Inferior parietal cortex (tissue), 1 donor: ENCODE measurements at regions not wholly inside any gene's neighbourhood (a gene's known extent, or its start where the extent isn't known, plus 50 kb on each side); places are given as distances from the start of the nearest gene placed in this dataset.
"Not testable (repeated sequence)": the region's sequence is repeated elsewhere in the genome, so short reads cannot be mapped to it uniquely, and the experiment has no call there.

Experiments
- DNase-seq: peaks from one replicate; pipeline ENCODE4 v3.0.0-alpha.2; 2016; ENCODE audit errors: extremely low spot score

- not testable (repeated sequence) for DNase-seq
These were observed 313.9 kb upstream of the NCKAP5 start for GRCh38 chr2:133882159-133882558.

GRCh38 chr2:133884739-133885381, 316.6 kb upstream of the NCKAP5 start:
- no peak for DNase-seq

GRCh38 chr2:133885847-133886246, 317.6 kb upstream of the NCKAP5 start:
- DNase-seq, result no peak

- peak; percentile 88 for DNase-seq
These were observed 318.7 kb upstream of the NCKAP5 start for GRCh38 chr2:133886735-133887675.

GRCh38 chr2:133887676-133888040, 319.4 kb upstream of the NCKAP5 start:
- no peak for DNase-seq

- no peak for DNase-seq
These were observed 319.8 kb upstream of the NCKAP5 start for GRCh38 chr2:133888107-133888506.

- DNase-seq, result no peak
These were observed 320.5 kb upstream of the NCKAP5 start for GRCh38 chr2:133888621-133889219.

GRCh38 chr2:133892352-133892913, 324.2 kb upstream of the NCKAP5 start:
- no peak for DNase-seq

GRCh38 chr2:133894429-133894828, 326.2 kb upstream of the NCKAP5 start:
- DNase-seq, result no peak

GRCh38 chr2:133897838-133898237, 329.6 kb upstream of the NCKAP5 start:
- not testable (repeated sequence) for DNase-seq

GRCh38 chr2:133900909-133901308, 332.6 kb upstream of the NCKAP5 start:
- DNase-seq, result no peak

GRCh38 chr2:133906396-133906795, 338.1 kb upstream of the NCKAP5 start:
- DNase-seq, result no peak

- no peak for DNase-seq
These were observed 338.7 kb upstream of the NCKAP5 start for GRCh38 chr2:133906926-133907325.

GRCh38 chr2:133908171-133908570, 339.9 kb upstream of the NCKAP5 start:
- no peak for DNase-seq

- DNase-seq, result no peak
These were observed 335.7 kb upstream of the MGAT5 start for GRCh38 chr2:133918141-133918540.

GRCh38 chr2:133919285-133919684, 334.6 kb upstream of the MGAT5 start:
- no peak for DNase-seq

- DNase-seq, result no peak
These were observed 326.0 kb upstream of the MGAT5 start for GRCh38 chr2:133927894-133928293.

- no peak for DNase-seq
These were observed 317.8 kb upstream of the MGAT5 start for GRCh38 chr2:133936096-133936495.

- DNase-seq, result no peak
These were observed 317.3 kb upstream of the MGAT5 start for GRCh38 chr2:133936601-133937000.

- DNase-seq, result no peak
These were observed 316.2 kb upstream of the MGAT5 start for GRCh38 chr2:133937669-133938068.

GRCh38 chr2:133940134-133940533, 313.7 kb upstream of the MGAT5 start:
- no peak for DNase-seq

GRCh38 chr2:133941666-133942065, 312.2 kb upstream of the MGAT5 start:
- DNase-seq, result no peak
